GM12892 (cell line): ENCODE measurements at regions not wholly inside any gene's neighbourhood (a gene's known extent, or its start where the extent isn't known, plus 50 kb on each side); places are given as distances from the start of the nearest gene placed in this dataset.

ENCODE experiments used
- POLR2AphosphoS5 ChIP-seq: IDR thresholded peaks from 2 replicates; pipeline ENCODE4 v1.6.1; 2011; ENCODE audit warnings: low read depth, low read length, control low read depth
- TAF1 ChIP-seq: IDR thresholded peaks from 2 replicates; pipeline ENCODE4 v1.6.1; 2011; ENCODE audit warnings: low read depth, mild to moderate bottlenecking, control low read depth, low read length, borderline replicate concordance

- TF ChIP-seq POLR2AphosphoS5 (no peak), TAF1 (no peak)
Observed at GRCh38 chr5:4625206-4625896, 514.8 kb upstream of the ADAMTS16 start.
